HepG2 (cell line): ENCODE measurements at regions not wholly inside any gene's neighbourhood (a gene's known extent, or its start where the extent isn't known, plus 50 kb on each side); places are given as distances from the start of the nearest gene placed in this dataset.
A peak's percentile ranks its signal among the peaks of the same experiment; 100 is the strongest.

ENCODE experiments used
- ARID2 ChIP-seq: sonication (generic); formaldehyde crosslinking; IDR thresholded peaks from 2 replicates; pipeline ENCODE4 v1.8.1; 2022; ENCODE audit warnings: mild to moderate bottlenecking, missing genetic modification reagents, borderline replicate concordance
- ERF ChIP-seq: IDR thresholded peaks from 2 replicates; pipeline ENCODE4 v1.6.1; 2018; ENCODE audit warnings: missing biosample characterization, missing genetic modification reagents
- GATAD1 ChIP-seq: IDR thresholded peaks from 2 replicates; pipeline ENCODE4 v1.6.1; 2016; ENCODE audit warnings: missing genetic modification reagents, missing compliant biosample characterization
- GFI1 ChIP-seq: sonication (generic); formaldehyde crosslinking; IDR thresholded peaks from 2 replicates; pipeline ENCODE4 v1.5.0; 2020; ENCODE audit warnings: missing genetic modification reagents, mild to moderate bottlenecking, borderline replicate concordance
- IRX3 ChIP-seq: sonication (generic); formaldehyde crosslinking; IDR thresholded peaks from 2 replicates; pipeline ENCODE4 v1.8.1; 2023; ENCODE audit warnings: mild to moderate bottlenecking, low read depth, missing genetic modification reagents, borderline replicate concordance
- KLF11 ChIP-seq: IDR thresholded peaks from 2 replicates; pipeline ENCODE4 v1.6.1; 2016; ENCODE audit warnings: missing compliant biosample characterization
- NFIC ChIP-seq: IDR thresholded peaks from 2 replicates; pipeline ENCODE4 v1.6.1; 2012; ENCODE audit warnings: mild to moderate bottlenecking, low read length, inconsistent platforms
- SETDB1 ChIP-seq: sonication (generic); formaldehyde crosslinking; IDR thresholded peaks from 2 replicates; pipeline ENCODE4 v1.5.1; 2020; ENCODE audit warnings: missing genetic modification reagents, mild to moderate bottlenecking, borderline replicate concordance
- SMAD3 ChIP-seq: sonication (generic); formaldehyde crosslinking; IDR thresholded peaks from 2 replicates; pipeline ENCODE4 v1.4.0; 2020; ENCODE audit warnings: missing genetic modification reagents
- SNAI1 ChIP-seq: sonication (generic); formaldehyde crosslinking; IDR thresholded peaks from 2 replicates; pipeline ENCODE4 v1.5.0; 2020; ENCODE audit warnings: mild to moderate bottlenecking, missing genetic modification reagents, borderline replicate concordance
- ZNF407 ChIP-seq: sonication (generic); formaldehyde crosslinking; IDR thresholded peaks from one replicate; pipeline ENCODE4 v1.5.1; 2020; ENCODE audit warnings: mild to moderate bottlenecking, missing genetic modification reagents; ENCODE audit errors: not compliant biosample characterization
- TF ChIP-seq, protein P1 (sequence below): sonication (generic); formaldehyde crosslinking; IDR thresholded peaks from 2 replicates; pipeline ENCODE4 v1.4.0; 2020; ENCODE audit warnings: missing genetic modification reagents
- TF ChIP-seq, protein P2 (sequence below): sonication (generic); formaldehyde crosslinking; IDR thresholded peaks from 2 replicates; pipeline ENCODE4 v1.8.1; 2023; ENCODE audit warnings: mild to moderate bottlenecking, missing genetic modification reagents
- TF ChIP-seq, protein P3 (sequence below): IDR thresholded peaks from 2 replicates; pipeline ENCODE4 v1.6.1; 2016; ENCODE audit warnings: mild to moderate bottlenecking, missing biosample characterization, missing genetic modification reagents

- TF ChIP-seq ZNF407 (CRISPR knock-in tag) (no peak), GATAD1 (CRISPR knock-in tag) (no peak), KLF11 (CRISPR knock-in tag) (peak; percentile 39; the same call in 1 of the 2 replicates), IRX3 (CRISPR knock-in tag) (no peak), NFIC (peak; percentile 91), SNAI1 (CRISPR knock-in tag) (no peak), ERF (CRISPR knock-in tag) (no peak), SETDB1 (CRISPR knock-in tag) (no peak), SMAD3 (CRISPR knock-in tag) (no peak; the same call in 1 of the 2 replicates), GFI1 (CRISPR knock-in tag) (peak; percentile 58; the same call in 1 of the 2 replicates), ARID2 (CRISPR knock-in tag) (0 out of 2 replicates have a peak, but pooled peaks have one; percentile 32)
- TF ChIP-seq, protein P1, sequence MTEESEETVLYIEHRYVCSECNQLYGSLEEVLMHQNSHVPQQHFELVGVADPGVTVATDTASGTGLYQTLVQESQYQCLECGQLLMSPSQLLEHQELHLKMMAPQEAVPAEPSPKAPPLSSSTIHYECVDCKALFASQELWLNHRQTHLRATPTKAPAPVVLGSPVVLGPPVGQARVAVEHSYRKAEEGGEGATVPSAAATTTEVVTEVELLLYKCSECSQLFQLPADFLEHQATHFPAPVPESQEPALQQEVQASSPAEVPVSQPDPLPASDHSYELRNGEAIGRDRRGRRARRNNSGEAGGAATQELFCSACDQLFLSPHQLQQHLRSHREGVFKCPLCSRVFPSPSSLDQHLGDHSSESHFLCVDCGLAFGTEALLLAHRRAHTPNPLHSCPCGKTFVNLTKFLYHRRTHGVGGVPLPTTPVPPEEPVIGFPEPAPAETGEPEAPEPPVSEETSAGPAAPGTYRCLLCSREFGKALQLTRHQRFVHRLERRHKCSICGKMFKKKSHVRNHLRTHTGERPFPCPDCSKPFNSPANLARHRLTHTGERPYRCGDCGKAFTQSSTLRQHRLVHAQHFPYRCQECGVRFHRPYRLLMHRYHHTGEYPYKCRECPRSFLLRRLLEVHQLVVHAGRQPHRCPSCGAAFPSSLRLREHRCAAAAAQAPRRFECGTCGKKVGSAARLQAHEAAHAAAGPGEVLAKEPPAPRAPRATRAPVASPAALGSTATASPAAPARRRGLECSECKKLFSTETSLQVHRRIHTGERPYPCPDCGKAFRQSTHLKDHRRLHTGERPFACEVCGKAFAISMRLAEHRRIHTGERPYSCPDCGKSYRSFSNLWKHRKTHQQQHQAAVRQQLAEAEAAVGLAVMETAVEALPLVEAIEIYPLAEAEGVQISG = no peak
- TF ChIP-seq, protein P2, sequence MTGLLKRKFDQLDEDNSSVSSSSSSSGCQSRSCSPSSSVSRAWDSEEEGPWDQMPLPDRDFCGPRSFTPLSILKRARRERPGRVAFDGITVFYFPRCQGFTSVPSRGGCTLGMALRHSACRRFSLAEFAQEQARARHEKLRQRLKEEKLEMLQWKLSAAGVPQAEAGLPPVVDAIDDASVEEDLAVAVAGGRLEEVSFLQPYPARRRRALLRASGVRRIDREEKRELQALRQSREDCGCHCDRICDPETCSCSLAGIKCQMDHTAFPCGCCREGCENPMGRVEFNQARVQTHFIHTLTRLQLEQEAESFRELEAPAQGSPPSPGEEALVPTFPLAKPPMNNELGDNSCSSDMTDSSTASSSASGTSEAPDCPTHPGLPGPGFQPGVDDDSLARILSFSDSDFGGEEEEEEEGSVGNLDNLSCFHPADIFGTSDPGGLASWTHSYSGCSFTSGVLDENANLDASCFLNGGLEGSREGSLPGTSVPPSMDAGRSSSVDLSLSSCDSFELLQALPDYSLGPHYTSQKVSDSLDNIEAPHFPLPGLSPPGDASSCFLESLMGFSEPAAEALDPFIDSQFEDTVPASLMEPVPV (CRISPR knock-in tag) = no peak
- TF ChIP-seq, protein P3, sequence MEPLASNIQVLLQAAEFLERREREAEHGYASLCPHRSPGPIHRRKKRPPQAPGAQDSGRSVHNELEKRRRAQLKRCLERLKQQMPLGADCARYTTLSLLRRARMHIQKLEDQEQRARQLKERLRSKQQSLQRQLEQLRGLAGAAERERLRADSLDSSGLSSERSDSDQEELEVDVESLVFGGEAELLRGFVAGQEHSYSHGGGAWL (CRISPR knock-in tag) = no peak
Observed at GRCh38 chr6:113668641-113669408, 188.3 kb upstream of the MARCKS start (continued).
